Tibial nerve (tissue), 4 donors: ENCODE measurements at regions not wholly inside any gene's neighbourhood (a gene's known extent, or its start where the extent isn't known, plus 50 kb on each side); places are given as distances from the start of the nearest gene placed in this dataset.

Experiments
- EP300 ChIP-seq, 2 donors: sonication (generic); formaldehyde crosslinking; IDR thresholded peaks; one replicate each; pipeline ENCODE4 v1.6.1; 2017; ENCODE audit warnings: antibody characterized with exemption in 2 of 2, mild to moderate bottlenecking in 1 of 2
- POLR2A ChIP-seq, 2 donors: fragments of 450-650 bp; IDR thresholded peaks; one replicate each; pipeline ENCODE4 v1.6.1; 2017; ENCODE audit warnings: antibody characterized with exemption in 2 of 2, mild to moderate bottlenecking in 2 of 2, moderate library complexity in 2 of 2
- TF ChIP-seq, protein P1 (sequence below), 5 experiments: fragments of 200-600 bp in 3 of 5; fragments of 450-650 bp in 2 of 5; sonication (generic) in 3 of 5; IDR thresholded peaks; one replicate each; pipeline ENCODE4 v1.5.1; 2016 to 2019; ENCODE audit warnings: antibody characterized with exemption in 5 of 5, mild to moderate bottlenecking in 3 of 5, moderate library complexity in 2 of 5

DNA sequence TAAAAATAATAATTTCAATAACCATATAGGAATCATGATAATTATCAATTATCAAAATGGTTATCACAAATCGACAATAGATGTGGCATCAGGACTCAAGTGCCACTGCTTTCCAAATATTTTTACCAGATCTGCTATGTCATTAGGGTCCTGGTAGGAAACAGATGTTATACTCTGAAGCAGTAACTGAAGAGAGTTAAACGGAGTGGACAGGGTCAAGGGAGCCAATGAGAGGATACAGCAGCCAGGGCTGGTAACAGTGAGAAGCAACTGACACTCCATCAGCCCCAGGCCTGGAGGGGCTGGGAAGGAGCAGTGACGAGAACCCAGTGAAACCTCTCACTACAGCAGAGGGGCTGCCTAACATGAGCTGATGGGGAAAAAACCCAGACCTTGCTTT is 322.4 kb downstream of the NPR3 start:
- TF ChIP-seq, protein P1, sequence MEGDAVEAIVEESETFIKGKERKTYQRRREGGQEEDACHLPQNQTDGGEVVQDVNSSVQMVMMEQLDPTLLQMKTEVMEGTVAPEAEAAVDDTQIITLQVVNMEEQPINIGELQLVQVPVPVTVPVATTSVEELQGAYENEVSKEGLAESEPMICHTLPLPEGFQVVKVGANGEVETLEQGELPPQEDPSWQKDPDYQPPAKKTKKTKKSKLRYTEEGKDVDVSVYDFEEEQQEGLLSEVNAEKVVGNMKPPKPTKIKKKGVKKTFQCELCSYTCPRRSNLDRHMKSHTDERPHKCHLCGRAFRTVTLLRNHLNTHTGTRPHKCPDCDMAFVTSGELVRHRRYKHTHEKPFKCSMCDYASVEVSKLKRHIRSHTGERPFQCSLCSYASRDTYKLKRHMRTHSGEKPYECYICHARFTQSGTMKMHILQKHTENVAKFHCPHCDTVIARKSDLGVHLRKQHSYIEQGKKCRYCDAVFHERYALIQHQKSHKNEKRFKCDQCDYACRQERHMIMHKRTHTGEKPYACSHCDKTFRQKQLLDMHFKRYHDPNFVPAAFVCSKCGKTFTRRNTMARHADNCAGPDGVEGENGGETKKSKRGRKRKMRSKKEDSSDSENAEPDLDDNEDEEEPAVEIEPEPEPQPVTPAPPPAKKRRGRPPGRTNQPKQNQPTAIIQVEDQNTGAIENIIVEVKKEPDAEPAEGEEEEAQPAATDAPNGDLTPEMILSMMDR (IDR thresholded peaks at IDR 0.05): no peak
- TF ChIP-seq POLR2A (IDR thresholded peaks at IDR 0.05): no peak
- TF ChIP-seq EP300 (IDR thresholded peaks at IDR 0.05): no peak
